Kidney tubule cell (primary cell): ENCODE measurements at regions not wholly inside any gene's neighbourhood (a gene's known extent, or its start where the extent isn't known, plus 50 kb on each side); places are given as distances from the start of the nearest gene placed in this dataset.

ENCODE experiments used
- DNase-seq: peaks from one replicate; pipeline ENCODE4 v3.0.0-alpha.2; 2018; ENCODE audit warnings: low spot score

GRCh38 chr5:170451747-170452365, 52.0 kb upstream of the KCNIP1 start:
- DNase-seq, result peak; percentile 10

GRCh38 chr5:170450061-170450669, 53.7 kb upstream of the KCNIP1 start:
- no peak for DNase-seq

DNA sequence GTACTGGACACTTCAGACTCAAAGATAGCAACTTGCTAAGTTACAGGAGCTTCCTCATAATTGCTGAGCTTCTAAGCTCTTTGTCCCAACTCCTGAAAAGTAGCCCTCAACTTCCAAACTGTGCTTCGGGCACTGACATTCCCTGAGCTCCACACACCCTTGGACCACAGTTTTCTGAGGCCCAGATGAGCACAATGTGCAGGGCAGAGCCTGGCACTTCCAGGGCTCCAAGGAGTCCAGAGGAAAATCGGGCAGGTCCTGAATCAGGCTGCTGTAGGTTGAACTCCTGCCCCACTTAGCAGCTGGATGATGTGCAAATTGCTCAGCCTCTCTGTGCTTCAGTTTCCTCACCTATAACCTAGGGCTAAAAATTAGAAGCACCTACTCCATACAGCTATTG, 54.6 kb upstream of the KCNIP1 start:
- DNase-seq, result no peak

GRCh38 chr5:170448221-170448620, 55.6 kb upstream of the KCNIP1 start:
- DNase-seq, result no peak

GRCh38 chr5:170446365-170446764, 57.2 kb upstream of the KCNMB1 start:
- no peak for DNase-seq

DNA sequence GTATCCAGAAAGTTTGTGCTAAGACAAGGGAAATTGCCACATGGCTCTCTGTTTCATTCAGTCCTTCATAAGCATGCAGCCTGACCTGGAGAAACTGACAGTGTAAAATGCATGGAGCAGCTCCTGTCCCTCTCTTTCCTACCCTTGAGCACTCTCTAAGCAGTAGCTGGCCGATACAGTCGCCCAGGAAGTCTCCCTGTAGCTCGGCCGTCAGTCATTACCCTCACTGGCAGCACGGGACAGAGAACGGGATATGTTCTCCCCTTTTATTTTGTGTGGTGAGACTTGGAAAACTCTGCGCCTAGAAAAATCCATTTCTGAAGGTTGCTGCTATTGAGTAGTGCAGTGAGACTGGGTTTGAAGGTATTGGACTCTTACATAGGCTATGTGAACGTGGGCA, 56.8 kb upstream of the KCNMB1 start:
- no peak for DNase-seq

GRCh38 chr5:170444969-170445505, 55.9 kb upstream of the KCNMB1 start:
- DNase-seq, result no peak

GRCh38 chr5:170444181-170444580, 55.0 kb upstream of the KCNMB1 start:
- no peak for DNase-seq

- DNase-seq, result no peak
Observed at GRCh38 chr5:170443624-170444023, 54.5 kb upstream of the KCNMB1 start.

DNA sequence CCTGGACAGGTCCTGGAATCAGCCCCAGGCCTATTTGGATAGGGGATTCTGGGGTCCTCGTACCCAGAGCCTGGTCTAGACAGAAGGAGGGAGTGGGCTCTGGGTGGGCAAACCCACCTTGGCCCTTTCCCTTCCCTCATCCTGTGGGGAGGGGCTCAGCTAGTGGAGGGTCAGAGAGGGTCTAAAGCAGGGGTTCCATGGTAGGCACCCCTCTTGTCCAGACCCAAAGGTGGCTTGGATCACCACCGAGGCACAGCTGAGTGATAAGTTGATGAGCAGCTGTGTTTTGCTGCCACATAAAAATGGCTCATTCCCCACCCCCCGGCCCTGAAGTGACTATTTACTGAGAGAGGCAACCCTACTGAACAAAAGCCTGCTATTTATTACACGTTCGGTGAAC, 53.8 kb upstream of the KCNMB1 start:
- DNase-seq, result no peak

DNA sequence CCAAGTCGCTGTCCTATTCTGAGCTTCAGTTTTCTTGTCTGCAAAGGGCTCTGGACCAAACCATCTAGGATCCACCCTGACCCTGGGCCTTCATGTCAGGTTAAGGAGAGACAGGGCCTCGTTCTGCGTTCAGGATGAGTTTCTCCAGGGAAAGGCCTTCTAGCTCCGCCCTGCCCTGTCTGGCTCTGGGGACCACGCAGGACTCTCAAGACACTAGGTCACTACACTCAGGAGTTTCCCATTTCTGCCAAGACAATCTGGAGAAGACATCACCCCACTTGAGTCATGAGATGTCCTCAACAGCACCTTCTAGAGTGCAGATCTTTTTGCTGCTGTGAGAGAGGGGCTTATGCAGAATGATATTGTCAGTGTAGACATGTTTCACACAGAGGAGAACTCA, 53.2 kb upstream of the KCNMB1 start:
- DNase-seq, result no peak

DNA sequence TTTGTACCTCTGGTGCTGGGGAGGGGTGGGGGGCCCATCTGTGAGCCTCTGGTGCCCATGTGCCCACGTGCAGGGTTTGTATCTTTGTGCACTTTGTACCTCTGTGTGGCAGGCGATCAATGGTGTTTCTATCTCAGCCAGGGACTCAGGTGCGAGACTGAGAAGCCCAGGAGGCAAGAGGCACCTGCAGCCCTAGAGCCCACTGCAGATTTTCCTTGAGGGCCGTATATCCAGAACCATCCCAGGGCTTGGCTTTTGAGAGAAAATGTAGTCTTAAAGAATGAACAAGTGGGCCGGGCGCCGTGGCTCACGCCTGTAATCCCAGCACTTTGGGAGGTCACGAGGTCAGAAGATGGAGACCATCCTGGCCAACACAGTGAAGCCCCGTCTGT, 52.2 kb upstream of the KCNMB1 start:
- no peak for DNase-seq

GRCh38 chr5:170440771-170441392, 51.7 kb upstream of the KCNMB1 start:
- no peak for DNase-seq

- no peak for DNase-seq
Observed at GRCh38 chr5:170439944-170440269, 50.7 kb upstream of the KCNMB1 start.

GRCh38 chr5:170439223-170439943, 50.2 kb upstream of the KCNMB1 start:
- DNase-seq, result no peak
